ENCODE measurements at regions not wholly inside any gene's neighbourhood (a gene's known extent, or its start where the extent isn't known, plus 50 kb on each side); places are given as distances from the start of the nearest gene placed in this dataset.

DNA sequence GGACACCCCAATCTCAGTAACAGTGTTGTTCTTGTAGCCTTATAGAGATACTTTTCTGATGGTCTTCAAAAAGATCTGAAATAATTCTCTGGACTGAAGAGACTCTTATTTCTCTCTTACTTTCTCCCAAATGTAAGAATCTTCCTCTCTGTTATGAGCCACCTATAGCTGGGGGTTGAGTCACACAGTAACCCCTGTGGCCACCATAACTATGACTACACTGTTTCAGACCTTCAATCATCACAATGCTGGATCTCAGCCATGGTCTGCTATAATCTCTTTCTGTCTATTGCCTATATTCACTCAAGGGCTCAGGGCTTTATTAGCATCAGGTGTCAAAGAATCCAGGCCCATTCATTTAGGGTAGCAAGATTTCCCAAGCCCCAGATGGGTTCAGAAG is 436.9 kb downstream of the KDM5D start:
- TF ChIP-seq POLR2A (IDR thresholded peaks at IDR 0.05) = no peak
- TF ChIP-seq, protein P1, sequence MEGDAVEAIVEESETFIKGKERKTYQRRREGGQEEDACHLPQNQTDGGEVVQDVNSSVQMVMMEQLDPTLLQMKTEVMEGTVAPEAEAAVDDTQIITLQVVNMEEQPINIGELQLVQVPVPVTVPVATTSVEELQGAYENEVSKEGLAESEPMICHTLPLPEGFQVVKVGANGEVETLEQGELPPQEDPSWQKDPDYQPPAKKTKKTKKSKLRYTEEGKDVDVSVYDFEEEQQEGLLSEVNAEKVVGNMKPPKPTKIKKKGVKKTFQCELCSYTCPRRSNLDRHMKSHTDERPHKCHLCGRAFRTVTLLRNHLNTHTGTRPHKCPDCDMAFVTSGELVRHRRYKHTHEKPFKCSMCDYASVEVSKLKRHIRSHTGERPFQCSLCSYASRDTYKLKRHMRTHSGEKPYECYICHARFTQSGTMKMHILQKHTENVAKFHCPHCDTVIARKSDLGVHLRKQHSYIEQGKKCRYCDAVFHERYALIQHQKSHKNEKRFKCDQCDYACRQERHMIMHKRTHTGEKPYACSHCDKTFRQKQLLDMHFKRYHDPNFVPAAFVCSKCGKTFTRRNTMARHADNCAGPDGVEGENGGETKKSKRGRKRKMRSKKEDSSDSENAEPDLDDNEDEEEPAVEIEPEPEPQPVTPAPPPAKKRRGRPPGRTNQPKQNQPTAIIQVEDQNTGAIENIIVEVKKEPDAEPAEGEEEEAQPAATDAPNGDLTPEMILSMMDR (IDR thresholded peaks at IDR 0.05) = no peak
- H3K4me3 ChIP-seq = no peak overlapping the region
- intact Hi-C loops (cut with DNase I) = no loop called here
- H3K36me3 ChIP-seq = no peaks in the 10 kb centered on the region
- H3K4me1 ChIP-seq = no peaks in the 10 kb centered on the region
- DNase-seq (no peak), ATAC-seq (no peak)
- H3K9me3 ChIP-seq = no peaks in the 10 kb centered on the region
- no peaks in the 10 kb centered on the region for H3K27me3 ChIP-seq
- no peak overlapping the region for H3K27ac ChIP-seq

DNA sequence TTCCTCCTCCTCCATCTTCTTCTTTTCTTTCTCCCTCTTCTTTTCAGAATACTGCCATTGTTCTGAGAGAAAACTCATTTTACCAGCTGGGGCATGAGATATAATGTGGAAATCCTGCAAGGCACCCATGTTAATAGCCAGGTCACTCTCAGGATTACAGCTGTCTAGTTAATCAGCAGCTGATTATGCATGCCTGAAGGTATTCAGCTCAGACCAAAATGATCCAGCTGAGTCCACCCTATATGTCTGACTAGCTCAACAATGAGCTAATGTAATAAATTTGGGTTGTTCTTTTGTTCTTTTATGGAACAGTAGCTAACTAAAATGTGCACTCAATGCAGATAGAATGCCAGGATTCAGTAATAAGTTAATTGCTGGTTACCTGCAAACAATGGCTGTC is 441.4 kb downstream of the KDM5D start:
- DNase-seq = no peak
- H3K27ac ChIP-seq = no peak overlapping the region
- no peak for ATAC-seq
- no peaks in the 10 kb centered on the region for H3K27me3 ChIP-seq
- H3K4me1 ChIP-seq = no peaks in the 10 kb centered on the region
- TF ChIP-seq, protein P1 (IDR thresholded peaks at IDR 0.05) = no peak
- no peak for TF ChIP-seq POLR2A (IDR thresholded peaks at IDR 0.05)
- intact Hi-C loops (cut with DNase I) = no loop called here
- no peaks in the 10 kb centered on the region for H3K36me3 ChIP-seq
- no peaks in the 10 kb centered on the region for H3K9me3 ChIP-seq
- H3K4me3 ChIP-seq = no peak overlapping the region

DNA sequence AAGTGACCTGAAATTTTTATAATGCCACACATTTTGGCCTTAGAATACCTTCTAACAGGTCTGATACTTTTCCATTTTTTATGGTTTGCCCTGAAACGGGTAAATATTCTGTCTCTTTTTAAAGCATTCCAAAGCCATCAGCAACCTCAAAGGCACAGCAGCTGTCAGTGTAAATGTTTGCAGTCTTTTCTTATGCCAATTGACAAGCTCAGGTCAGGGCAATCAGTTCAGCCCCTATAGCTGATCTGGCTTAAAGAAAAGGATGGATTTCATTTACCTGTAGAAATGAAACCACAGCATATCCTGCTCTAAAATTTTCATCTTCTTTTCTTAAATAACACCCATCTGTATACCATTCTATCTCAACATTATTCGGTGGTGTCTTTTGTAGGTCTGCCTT is 453.6 kb downstream of the KDM5D start:
- DNase-seq = no peak
- intact Hi-C loops (cut with DNase I) = no loop called here
- Histone ChIP-seq H3K4me3 (no peak overlapping the region), H3K36me3 (no peaks in the 10 kb centered on the region), H3K27me3 (no peaks in the 10 kb centered on the region), H3K27ac (no peak overlapping the region), H3K4me1 (no peaks in the 10 kb centered on the region), H3K9me3 (no peaks in the 10 kb centered on the region)
- WGBS, 4 donors = 31 to 32% methylated on average over 2 of the region's 2 CpGs; no CpG with 5 or more reads in 2 of the 4 donors
- TF ChIP-seq POLR2A (IDR thresholded peaks at IDR 0.05) = no peak
- TF ChIP-seq, protein P1 (IDR thresholded peaks at IDR 0.05) = no peak
- ATAC-seq = no peak

DNA sequence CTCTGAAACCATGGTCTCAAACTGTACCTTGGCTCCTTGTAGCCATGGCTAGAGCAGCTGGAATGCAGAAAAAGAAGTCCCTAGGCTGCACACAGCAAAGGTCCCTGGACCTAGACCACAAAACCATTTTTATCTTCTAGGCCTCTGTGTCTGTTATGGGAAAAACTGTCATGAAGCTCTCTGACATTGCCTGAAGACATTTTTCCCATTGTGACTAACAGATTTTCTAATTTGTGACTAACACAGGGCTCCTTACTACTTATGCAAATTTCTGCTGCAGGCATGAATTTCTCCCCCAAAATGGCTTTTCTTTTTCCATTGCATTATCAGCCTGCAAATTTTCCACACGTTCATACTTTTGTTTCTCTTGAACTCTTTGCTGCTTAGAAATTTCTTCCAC is 470.4 kb downstream of the KDM5D start:
- H3K4me3 ChIP-seq = no peak overlapping the region
- no peak overlapping the region for H3K27ac ChIP-seq
- H3K9me3 ChIP-seq = no peaks in the 10 kb centered on the region
- no peaks in the 10 kb centered on the region for H3K4me1 ChIP-seq
- TF ChIP-seq POLR2A (IDR thresholded peaks at IDR 0.05) = no peak
- TF ChIP-seq, protein P1 (IDR thresholded peaks at IDR 0.05) = no peak
- WGBS, 4 donors = 55 to 68% methylated on average over 1 of the region's 1 CpG; no CpG with 5 or more reads in 2 of the 4 donors
- intact Hi-C loops (cut with DNase I) = no loop called here
- no peak for DNase-seq
- H3K36me3 ChIP-seq = no peaks in the 10 kb centered on the region
- H3K27me3 ChIP-seq = no peaks in the 10 kb centered on the region
- ATAC-seq = no peak
